Esophagus muscularis mucosa (tissue), 3 donors: ENCODE measurements at regions not wholly inside any gene's neighbourhood (a gene's known extent, or its start where the extent isn't known, plus 50 kb on each side); places are given as distances from the start of the nearest gene placed in this dataset.

ENCODE experiments used
- CTCF ChIP-seq, 3 experiments: fragments of 200-600 bp in 2 of 3; fragments of 450-650 bp in 1 of 3; sonication (generic) in 2 of 3; IDR thresholded peaks; one replicate each; pipeline ENCODE4 v1.5.1; 2017 to 2019; ENCODE audit warnings: antibody characterized with exemption in 3 of 3, mild to moderate bottlenecking in 2 of 3, moderate library complexity in 1 of 3
- POLR2A ChIP-seq: fragments of 450-650 bp; IDR thresholded peaks from one replicate; pipeline ENCODE4 v1.6.1; 2017; ENCODE audit warnings: antibody characterized with exemption, moderate library complexity, mild to moderate bottlenecking, low read depth
- POLR2AphosphoS5 ChIP-seq, 2 donors: sonication (generic); formaldehyde crosslinking; IDR thresholded peaks; one replicate each; pipeline ENCODE4 v1.6.1; 2017; ENCODE audit warnings: antibody characterized with exemption in 2 of 2

DNA sequence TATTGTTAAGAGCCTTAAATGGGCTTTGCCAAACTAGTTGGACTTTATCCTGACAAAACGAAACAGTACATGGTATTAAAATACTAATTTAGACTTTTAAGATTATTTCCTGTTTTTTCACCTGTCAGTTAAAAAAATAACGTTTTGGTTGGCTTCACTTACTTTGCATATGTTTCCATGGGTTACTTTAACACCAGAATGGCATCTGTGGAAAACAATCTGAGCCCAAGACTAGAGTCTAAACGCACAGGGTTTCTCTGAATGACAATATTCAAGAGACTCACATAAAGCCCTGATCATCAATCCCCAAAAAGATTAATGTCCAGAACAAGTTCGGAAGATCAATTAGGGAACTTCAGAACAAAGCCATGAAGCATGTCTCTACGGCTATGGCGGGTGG lies 888.0 kb downstream of the EPHA4 start:
- no peak for TF ChIP-seq CTCF (IDR thresholded peaks at IDR 0.05)
- no peak for TF ChIP-seq POLR2A
- no peak for TF ChIP-seq POLR2AphosphoS5 (IDR thresholded peaks at IDR 0.05)
